Neutrophil (primary cell): ENCODE measurements at regions not wholly inside any gene's neighbourhood (a gene's known extent, or its start where the extent isn't known, plus 50 kb on each side); places are given as distances from the start of the nearest gene placed in this dataset.

ENCODE experiments used
- H3K27ac ChIP-seq: fragments of 200-600 bp; sonication (generic); 2 replicates; pipeline ENCODE4 v1.5.1; 2016; ENCODE audit warnings: mild to moderate bottlenecking, moderate library complexity
- H3K27me3 ChIP-seq: fragments of 200-600 bp; sonication (generic); 2 replicates; pipeline ENCODE4 v1.6.0; 2016; ENCODE audit warnings: mild to moderate bottlenecking
- H3K36me3 ChIP-seq: fragments of 200-600 bp; sonication (generic); 2 replicates; pipeline ENCODE4 v1.5.1; 2017
- H3K4me1 ChIP-seq, 2 experiments: fragments of 200-600 bp in 1 of 2; sonication (generic) in 1 of 2; 1 replicate in 1 of 2; 2 replicates in 1 of 2; pipeline versions ENCODE4 v1.5.1 to v1.6.1; 2013 to 2016; ENCODE audit warnings: low read depth in 1 of 2, low read length in 1 of 2, mild to moderate bottlenecking in 1 of 2, moderate library complexity in 1 of 2; ENCODE audit not compliant: control insufficient read depth in 1 of 2, insufficient read depth in 1 of 2
- H3K4me3 ChIP-seq, 2 experiments: fragments of 200-600 bp in 1 of 2; sonication (generic) in 1 of 2; 1 replicate in 1 of 2; 2 replicates in 1 of 2; pipeline ENCODE4 v1.5.1; 2013 to 2016; ENCODE audit warnings: low read depth in 1 of 2, low read length in 1 of 2, mild to moderate bottlenecking in 1 of 2, moderate library complexity in 1 of 2
- H3K9me3 ChIP-seq: fragments of 200-600 bp; sonication (generic); 2 replicates; pipeline ENCODE4 v1.5.1; 2016
- TF ChIP-seq, protein P1 (sequence below): fragments of 200-600 bp; sonication (generic); IDR thresholded peaks from 2 replicates; pipeline ENCODE4 v1.5.1; 2016; ENCODE audit warnings: antibody characterized with exemption

- H3K9me3 ChIP-seq = no peaks in the 10 kb centered on the region
- no peak overlapping the region for H3K4me3 ChIP-seq
- TF ChIP-seq, protein P1, sequence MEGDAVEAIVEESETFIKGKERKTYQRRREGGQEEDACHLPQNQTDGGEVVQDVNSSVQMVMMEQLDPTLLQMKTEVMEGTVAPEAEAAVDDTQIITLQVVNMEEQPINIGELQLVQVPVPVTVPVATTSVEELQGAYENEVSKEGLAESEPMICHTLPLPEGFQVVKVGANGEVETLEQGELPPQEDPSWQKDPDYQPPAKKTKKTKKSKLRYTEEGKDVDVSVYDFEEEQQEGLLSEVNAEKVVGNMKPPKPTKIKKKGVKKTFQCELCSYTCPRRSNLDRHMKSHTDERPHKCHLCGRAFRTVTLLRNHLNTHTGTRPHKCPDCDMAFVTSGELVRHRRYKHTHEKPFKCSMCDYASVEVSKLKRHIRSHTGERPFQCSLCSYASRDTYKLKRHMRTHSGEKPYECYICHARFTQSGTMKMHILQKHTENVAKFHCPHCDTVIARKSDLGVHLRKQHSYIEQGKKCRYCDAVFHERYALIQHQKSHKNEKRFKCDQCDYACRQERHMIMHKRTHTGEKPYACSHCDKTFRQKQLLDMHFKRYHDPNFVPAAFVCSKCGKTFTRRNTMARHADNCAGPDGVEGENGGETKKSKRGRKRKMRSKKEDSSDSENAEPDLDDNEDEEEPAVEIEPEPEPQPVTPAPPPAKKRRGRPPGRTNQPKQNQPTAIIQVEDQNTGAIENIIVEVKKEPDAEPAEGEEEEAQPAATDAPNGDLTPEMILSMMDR = no peak
- no peak overlapping the region for H3K27ac ChIP-seq
- no peaks in the 10 kb centered on the region for H3K36me3 ChIP-seq
- H3K4me1 ChIP-seq = no peaks in the 10 kb centered on the region
- H3K27me3 ChIP-seq = no peaks in the 10 kb centered on the region
Measured at GRCh38 chr7:22610263-22610662, 110.3 kb upstream of the STEAP1B start.

DNA sequence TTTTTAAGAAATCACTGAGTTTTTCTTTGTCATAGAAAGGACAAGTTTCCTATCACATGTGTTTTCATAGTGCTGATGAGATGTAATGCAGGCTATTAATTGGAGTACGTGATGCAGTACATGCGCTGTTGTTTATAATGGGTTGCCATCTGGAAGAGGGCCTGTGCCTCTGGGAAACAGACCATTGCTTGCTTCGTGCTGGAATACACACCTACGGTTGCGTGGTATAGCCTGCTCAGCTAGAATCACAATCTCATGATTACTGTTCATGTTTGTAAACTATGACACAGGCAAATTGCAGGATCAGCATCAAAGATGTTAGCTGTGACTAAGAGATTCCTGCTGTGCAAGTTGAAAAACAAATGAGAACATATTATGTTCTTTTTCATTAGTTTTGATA is 107.2 kb upstream of the STEAP1B start:
- TF ChIP-seq, protein P1 = no peak
- Histone ChIP-seq H3K4me1 (no peaks in the 10 kb centered on the region), H3K27ac (no peak overlapping the region), H3K4me3 (no peak overlapping the region), H3K27me3 (peaks cover 19% of the 10 kb centered on the region), H3K9me3 (no peaks in the 10 kb centered on the region), H3K36me3 (no peaks in the 10 kb centered on the region)

GRCh38 chr7:22604246-22604645 is 104.3 kb upstream of the STEAP1B start:
- TF ChIP-seq, protein P1 = no peak
- H3K27ac ChIP-seq = no peak overlapping the region
- H3K9me3 ChIP-seq = no peaks in the 10 kb centered on the region
- H3K36me3 ChIP-seq = no peaks in the 10 kb centered on the region
- H3K27me3 ChIP-seq = peaks cover 24% of the 10 kb centered on the region
- H3K4me1 ChIP-seq = no peaks in the 10 kb centered on the region
- no peak overlapping the region for H3K4me3 ChIP-seq

DNA sequence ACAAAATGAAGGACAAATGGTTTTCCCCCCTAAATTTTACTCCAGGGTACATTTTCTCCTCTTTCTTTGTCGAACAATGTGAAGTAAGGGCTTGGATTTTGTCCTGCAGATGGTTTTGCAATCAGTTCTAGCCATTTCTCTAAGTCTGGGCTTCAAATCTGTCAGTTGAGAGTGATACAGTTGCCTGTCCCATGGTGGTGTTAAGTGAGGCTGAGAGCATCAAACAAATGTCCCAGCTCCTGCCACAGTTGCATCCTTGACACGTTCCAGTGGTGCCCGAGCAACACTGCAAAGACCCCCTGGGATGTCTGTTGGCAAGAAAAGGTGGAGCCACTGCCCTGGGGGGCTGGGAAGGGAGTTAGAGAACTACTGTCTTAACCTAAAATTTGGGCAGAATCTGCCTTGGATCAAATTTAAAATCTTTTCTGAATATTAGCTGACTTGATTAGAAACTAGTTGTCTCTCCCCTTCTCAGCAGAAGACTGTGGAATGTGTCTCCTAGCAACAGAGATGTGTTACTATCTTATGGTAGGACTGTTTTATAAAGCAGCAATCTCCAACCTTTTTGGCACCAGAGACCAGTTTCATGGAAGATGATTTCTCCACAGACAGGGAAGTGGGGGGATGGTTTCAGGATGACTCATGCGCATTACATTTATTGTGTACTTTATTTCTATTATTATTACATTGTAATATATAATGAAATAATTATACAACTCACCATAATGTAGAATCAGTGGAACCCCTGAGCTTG is 102.0 kb upstream of the STEAP1B start:
- Histone ChIP-seq H3K9me3 (no peaks in the 10 kb centered on the region), H3K4me1 (no peaks in the 10 kb centered on the region), H3K27ac (no peak overlapping the region), H3K4me3 (no peak overlapping the region), H3K27me3 (peaks cover 24% of the 10 kb centered on the region), H3K36me3 (no peaks in the 10 kb centered on the region)
- TF ChIP-seq, protein P1 = no peak

GRCh38 chr7:22601408-22601807 is 101.4 kb upstream of the STEAP1B start:
- no peaks in the 10 kb centered on the region for H3K4me1 ChIP-seq
- H3K9me3 ChIP-seq = no peaks in the 10 kb centered on the region
- TF ChIP-seq, protein P1 = no peak
- H3K4me3 ChIP-seq = no peak overlapping the region
- no peaks in the 10 kb centered on the region for H3K36me3 ChIP-seq
- no peak overlapping the region for H3K27ac ChIP-seq
- H3K27me3 ChIP-seq = peaks cover 24% of the 10 kb centered on the region
